HG03521 (cell line): ENCODE measurements at regions not wholly inside any gene's neighbourhood (a gene's known extent, or its start where the extent isn't known, plus 50 kb on each side); places are given as distances from the start of the nearest gene placed in this dataset.
"Not testable (repeated sequence)": the region's sequence is repeated elsewhere in the genome, so short reads cannot be mapped to it uniquely, and the experiment has no call there.

ENCODE experiments used
- ATAC-seq: cut with Tn5 transposase; IDR thresholded peaks from one replicate; pipeline ENCODE4 v1.9.1; 2021; ENCODE audit warnings: mild to moderate bottlenecking, moderate library complexity; ENCODE audit not compliant: unreplicated experiment

DNA sequence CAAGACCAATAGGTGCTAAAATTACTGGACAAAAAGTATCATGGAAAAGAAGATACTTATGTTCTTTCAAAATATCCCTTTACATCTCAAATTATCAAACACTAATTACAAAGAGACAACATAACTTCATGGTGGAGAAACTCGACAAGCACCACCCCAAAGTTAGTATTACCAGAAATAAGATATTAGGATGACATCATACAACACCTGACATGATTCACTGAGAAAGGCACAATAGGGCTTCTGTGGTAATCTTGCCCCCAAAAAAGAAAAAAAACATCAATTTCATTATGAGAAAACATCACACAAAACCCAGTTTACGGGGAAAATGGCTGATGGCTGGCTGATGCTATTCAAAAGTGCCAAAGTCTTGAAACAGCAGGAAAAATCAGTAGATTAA is 1781.7 kb upstream of the PCDH10 start:
- ATAC-seq: no peak

DNA sequence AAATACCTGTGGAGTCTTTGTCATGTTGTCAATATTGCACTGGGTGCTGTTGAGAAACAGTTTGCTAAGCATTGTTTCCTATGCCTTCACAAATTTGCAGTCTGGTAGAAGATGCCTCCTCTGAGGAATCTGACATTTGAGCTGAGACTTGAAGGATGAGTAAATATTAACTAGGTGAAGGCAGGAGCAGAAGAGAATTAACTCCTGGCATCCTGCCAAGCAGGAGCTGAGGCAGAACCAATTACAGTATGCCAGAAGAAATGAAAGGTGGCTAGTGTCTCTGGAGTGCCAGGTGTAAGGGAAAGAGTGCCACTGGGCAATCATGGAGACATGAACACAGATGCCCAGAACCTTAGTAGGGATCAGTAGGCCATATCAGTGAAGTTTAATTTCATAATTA is 1778.2 kb upstream of the PCDH10 start:
- ATAC-seq: no peak

DNA sequence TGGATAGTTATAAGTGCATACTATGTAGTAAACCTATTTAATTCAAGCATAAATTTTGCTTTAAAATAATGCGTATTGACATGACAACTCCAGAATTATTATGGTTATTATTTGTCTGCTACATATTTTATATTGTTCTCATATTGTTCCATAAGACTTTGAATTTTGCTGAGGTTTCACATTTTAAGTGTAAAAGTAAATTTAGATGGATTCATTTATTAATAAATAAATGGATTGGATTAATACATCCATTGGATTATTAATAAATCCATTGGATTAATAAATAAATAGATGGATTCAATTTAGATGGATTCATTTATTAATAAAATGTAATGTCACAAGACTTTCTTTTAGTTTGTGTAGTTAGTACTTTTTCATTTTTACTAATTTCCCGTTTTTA is 1768.0 kb upstream of the PCDH10 start:
- no peak for ATAC-seq

DNA sequence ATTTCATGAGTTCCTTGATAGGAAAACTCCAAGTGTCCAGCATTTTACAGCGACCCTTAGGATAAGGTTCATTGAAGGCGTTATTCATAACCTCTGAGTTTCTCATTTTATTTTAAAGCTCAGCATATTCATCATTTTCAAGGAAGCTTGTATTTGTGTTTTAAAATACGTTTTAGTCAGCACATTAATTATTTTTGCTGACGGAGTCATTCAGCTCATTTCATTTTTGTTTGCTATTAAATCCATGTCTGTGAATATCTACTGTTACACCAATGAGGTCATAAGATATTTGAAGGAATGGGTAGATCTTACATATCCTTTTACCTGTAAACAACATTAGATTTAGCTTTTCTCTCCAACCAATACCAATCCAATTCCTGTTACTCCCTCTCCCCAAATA is 1766.3 kb upstream of the PCDH10 start:
- ATAC-seq: no peak

DNA sequence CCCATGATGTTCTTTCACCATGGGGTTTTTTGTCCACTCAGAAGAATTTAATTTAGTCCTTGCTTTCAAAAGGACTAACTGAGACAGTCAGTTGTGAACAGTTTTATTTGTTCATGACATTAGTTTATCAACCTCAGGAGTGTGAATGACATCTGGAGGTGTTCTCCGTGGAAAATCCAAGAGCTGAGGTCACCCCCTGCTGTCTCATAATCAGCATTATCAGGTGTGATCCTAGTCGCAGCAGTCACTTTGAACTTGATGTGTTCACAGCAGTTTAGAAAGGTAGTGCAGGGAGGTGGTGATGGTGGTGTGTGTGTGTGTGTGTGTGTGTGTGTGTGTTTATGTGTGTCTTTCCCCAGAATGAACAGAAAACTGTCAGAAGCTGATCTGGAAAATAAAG is 1760.8 kb upstream of the PCDH10 start:
- no peak for ATAC-seq

DNA sequence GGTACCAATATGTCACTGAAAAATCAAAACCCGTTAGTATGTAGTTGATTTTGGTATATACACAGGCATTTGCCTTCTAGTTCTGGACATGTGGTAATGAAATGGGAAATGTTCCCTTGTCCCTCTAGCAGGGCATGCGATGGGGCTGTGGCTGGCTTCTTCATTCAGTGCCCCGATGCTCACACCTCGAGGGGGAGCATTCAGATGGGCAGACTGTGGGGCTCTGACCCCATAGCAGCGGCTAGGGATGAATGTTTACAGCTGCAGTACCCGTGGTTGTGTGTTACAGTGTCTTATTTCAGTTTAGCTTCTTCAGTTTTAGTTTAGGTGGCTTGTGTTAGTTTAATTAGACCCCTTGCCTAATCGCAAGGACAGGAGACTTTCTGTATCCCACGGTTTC is 1741.0 kb upstream of the PCDH10 start:
- no peak for ATAC-seq

DNA sequence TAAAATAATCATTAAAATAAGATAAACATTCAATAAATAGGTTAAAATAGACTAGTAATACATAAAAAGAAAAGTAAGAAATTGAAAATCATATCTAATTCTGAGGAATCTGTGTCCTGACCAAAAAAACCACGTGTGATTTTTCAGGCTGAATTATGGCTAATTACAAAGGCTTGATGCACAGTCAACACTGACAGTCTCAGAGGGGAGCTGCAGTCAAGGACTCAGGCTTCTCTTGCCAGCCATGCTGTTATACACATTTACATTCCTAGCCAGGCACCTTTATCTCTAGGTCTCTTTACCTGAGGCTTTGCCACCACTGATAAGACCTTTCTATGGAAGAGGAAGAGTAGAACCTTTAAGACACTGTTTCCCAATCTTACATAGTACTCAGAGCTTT is 1737.7 kb upstream of the PCDH10 start:
- ATAC-seq: no peak

DNA sequence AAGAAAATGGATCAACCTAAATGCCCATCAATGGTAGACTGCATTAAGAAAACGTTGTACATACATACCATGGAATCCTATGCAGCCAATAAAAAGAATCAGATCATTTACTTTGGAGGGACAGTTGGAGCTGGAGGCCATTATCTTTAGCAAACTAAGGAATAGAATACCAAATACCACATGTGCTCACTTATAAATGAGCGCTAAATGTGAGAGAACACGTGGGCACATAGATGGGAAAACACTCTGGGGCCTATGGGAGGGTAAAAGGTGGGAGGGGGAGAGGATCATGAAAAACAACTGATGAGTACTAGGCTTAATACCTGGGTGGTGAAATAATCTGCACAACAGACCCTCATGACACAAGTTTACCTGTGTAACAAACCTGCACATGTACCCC is 1729.9 kb upstream of the PCDH10 start:
- no peak for ATAC-seq

DNA sequence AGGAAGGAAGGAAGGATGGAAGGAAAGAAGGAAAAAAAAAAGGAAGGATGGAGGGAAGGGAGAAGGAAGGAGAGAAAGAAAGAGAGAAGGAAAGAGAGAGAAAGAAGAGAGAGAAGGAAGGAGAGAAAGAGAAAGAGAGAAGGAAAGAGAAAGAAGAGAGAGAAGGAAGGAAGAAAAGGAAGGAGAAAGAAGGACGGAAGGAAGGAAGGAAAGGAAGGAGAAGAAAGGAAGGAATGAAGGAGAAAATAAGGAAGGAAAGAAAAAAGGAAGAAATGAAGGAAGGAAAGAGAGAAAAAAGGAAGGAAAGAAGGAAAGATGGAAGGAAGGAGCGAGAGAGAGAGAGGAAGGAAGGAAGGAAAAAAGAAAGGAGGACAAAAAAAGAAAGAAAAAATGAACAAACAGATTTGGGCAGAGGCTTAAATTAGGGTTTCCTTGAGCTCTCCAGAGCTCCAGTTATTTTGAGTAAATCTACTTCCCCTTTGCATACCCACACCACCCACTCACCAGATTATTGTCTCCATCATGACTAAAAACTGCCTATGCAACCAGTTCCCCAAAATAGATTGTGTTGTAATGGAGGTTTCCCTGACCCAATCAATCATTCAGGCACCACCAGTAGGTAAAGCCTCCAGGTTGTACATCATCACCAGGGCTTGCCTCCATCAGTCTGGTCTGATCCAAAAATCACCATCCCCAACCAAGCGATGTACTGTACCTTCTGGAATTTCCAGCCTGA is 1722.9 kb upstream of the PCDH10 start:
- no peak for ATAC-seq

DNA sequence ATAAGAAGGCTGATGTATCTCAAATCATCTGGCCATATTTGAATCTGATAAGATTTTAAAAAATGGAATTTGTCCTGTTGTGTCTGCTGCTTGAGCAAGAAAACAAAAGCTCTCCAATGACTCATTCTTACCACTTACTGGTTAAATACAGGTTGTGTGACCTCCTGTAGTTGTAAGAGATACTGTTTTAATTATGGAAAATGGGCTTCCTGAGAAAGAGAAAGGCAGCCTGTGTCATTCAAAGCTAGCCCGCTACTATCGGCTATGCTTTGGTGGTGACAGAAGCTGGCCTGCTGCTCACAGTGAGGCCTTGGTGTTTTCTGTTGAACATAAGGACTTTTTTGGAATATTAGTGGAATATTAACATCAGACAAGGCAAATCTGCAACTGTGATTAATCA is 1722.1 kb upstream of the PCDH10 start:
- no peak for ATAC-seq

DNA sequence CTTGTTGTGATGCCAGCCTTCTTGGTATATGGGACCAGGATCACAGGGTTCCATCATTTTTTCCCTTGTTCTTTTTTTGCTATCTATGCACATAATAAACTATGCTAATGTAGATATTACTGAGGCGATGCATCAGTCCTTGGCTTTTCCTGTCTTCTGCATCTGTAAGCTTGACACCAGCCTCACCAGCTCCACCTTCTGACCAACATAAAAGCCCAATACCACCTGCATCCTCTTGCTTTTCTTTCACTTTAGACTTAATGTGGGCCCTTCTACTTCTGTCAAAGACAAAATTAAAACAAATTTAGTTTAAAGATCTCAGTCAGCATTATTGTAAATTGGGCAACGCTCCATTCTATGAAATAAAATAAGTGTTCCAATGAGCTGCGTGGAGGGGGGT is 1718.8 kb upstream of the PCDH10 start:
- no peak for ATAC-seq

DNA sequence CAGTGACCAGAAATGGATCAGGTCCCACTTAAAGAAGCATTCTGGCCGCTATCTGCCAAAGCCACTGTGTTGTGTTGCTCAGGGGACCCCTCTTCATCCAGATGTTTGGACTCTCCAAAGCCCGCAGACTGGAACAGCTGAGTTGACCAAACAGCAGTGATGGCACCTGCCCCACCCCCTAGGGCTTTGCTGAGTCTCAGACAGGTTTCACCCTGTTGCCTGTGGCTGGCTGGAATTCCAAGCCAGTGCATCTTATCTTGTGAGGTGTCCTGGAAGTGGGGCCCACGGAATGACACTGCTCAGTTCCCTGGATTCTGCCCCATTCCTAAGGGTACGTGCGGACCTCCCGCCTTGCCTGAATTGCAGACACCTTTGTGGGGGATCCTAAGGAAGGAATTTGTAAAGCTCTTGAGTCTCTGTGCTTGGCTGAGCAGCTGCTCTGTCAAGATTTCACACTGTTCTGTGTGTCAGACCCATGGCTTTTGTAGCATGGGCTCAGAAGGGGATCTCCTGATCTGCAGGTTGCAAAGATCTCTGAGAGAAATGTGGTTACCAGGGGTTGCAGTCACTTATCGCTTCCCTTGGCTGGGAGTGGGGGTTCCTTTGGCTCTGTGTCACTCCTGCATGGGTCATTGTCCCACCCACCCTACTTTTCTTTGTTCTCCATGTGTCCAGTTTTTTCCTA is 1707.9 kb upstream of the PCDH10 start:
- ATAC-seq: no peak

DNA sequence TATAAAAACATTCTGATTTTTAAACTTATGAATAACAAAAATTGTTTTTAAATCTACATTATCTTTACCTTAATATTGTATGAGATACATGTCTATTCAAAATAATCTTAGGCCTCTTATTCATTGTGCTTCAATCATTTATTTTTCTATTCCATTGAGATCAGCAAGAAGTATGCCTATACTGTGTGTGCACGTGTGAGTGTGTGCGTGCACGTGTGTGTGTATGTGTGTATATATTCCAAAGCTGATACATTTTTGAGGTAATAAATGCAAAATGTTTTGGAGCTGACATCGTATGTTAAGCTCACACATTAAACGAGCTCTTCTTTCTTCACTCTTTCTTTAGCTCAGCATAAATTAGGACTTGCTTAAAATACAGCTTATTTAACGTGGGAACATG is 1701.2 kb upstream of the PCDH10 start:
- no peak for ATAC-seq

DNA sequence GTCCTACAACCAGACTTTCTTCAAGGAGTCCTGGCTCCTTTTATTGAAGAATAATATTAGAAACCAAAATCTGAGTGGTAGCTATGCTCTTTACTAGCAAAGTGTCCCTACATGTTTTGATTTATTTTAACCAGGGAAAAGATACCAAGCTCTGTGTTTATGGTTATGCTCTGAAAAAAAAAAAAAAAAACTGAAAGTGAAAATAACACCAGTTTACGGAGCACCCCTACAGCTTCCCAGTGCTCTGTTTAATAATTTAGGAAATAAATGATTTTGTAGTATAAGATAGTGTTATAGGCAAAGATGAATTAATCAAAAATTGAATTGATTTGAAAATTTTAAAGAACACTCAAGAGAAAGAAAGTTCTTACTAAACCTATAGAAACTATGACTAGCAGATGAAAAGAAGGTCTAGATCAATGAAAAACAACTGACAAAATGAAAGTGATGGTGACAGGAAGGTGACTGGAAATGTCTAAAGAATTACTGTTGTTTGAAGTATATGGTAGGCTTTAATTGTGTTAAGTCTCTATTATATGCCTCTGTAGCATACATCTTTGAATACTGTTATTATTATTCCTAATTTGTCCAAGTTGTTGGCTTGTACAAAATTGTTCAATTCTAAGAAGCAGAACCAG is 1698.4 kb upstream of the PCDH10 start:
- no peak for ATAC-seq

DNA sequence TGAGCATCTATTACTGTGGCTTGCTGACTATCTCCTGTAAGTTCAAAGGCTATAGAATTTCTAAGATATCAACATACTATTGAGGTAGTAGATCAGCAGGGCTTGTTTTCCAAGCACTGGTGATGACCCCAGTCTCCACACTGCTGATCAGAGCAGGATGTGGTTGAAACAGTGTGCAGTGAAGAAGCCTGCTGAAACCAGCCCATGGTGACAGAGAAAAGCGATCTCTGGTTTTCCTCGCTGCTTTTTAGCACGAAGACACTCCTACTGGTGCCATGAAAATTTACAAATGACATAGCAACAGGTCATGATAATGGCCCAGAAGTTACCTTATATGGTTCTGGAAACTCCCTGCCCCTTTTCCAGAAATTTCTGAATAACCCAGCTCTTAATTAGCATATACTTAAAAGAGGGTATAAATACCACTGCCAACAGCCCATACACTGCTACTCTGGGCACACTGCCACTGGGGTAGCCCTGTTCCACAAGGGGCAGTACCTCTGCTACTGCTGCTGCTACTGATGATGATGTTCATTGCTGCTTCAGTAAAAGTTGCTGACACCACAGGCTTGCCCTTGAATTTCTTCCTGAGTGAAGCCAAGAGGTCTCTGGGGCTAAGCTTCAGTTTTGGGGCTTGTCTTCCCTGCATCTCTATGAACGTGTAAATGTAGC is 1689.5 kb upstream of the PCDH10 start:
- no peak for ATAC-seq

DNA sequence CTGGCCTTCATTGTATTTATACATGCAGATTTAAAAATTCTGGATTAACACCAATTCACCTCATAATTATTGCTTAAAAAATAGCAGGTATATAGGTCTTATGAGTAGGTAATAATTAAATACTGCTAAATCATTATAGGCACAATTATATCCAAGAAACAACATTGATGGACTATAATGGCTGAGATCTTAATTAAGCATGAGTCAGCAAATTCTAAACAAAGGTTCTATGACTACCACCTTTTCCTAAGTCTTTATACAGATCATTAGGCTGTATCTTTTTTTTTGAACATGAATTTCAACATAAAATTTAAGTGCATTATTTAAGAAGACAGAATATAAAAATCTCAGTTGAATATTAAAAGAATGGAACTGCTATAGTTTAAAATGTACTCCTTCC is 1678.7 kb upstream of the PCDH10 start:
- no peak for ATAC-seq

DNA sequence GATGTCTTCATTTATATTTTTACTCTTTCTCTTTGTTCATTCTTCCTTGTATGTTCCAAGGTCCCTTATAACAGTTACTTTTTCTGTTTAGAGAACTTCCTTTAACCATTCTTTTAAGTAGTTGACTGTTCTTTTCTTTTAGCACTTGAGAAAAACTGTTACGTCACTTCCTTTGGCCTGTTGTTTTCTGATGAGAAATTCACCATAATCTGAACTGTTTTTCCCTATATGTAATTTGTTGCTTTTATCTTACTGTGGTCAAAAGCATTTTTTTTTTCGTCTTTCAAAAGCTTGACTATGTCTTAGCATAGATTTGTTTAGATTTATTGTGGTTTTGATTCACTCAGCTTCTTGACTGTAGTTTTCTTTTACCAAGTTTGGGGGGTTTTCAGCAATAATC is 1660.3 kb upstream of the PCDH10 start:
- no peak for ATAC-seq

DNA sequence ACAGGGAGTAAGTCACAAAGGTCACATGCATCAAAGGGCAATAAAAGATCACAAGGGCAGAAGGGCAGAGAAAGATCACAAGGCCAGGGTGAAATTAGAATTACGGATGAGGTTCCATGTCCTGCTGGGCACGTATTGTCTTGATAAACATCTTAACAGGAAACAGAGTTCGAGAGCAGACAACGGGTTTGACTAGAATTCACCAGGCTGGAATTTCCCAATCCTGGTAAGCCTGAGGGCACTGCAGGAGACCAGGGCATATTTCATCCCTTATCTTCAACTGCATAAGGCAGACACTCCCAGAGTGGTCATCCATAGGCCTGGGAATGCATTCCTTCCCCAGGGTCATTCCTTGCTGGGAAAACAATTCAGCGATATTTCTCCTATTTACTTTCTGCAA is 1652.9 kb upstream of the PCDH10 start:
- not testable (repeated sequence) for ATAC-seq

DNA sequence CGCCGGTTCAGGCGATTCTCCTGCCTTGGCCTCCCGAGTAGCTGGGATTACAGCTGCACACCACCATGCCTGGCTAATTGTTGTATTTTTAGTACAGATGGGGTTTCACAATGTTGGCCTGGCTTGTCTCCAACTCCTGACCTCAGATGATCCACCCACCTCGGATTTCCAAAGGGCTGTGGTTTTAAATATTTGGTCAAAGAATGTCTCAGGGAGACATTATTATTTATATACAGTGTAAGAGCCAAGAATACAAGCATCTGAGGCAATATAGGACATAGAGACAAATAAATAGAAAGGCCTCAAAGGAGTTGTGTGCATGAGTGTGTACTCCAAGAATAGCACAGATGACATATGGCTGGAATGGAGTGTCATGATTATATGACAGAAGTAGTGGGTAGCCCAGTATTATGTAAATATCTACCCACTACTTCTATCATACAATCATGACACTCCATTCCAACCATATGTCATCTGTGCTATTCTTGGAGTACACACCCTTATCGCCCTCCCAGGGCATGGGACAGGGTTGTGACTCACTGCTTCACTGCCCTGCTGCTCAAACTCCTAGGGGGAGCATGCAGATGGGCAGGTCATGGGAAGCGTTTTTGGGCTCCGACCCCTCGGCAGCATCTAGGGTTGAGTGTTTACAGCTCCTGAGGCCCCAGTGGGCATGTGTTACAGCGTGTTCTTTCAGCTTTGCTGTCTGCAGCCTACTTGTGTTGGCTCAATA is 1649.8 kb upstream of the PCDH10 start:
- ATAC-seq: no peak

DNA sequence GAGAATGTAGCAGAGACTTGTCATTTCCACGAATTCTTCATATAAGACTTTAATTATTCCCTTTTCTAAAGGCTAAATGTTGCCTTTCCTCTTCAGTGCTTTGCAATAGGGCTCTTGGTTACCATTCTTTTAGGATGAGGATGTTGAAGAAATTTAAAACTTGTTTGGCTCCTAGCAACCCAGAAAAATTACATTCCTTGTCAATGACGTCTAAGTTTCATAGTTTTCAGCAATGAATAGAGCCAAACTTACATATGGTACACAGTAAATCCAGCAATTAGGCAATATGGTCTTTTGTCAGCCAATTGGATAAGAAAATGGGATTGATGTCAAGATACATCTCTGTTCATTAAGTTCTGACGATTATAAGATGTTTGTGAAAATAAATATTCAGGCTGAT is 1639.6 kb upstream of the PCDH10 start:
- ATAC-seq: no peak

DNA sequence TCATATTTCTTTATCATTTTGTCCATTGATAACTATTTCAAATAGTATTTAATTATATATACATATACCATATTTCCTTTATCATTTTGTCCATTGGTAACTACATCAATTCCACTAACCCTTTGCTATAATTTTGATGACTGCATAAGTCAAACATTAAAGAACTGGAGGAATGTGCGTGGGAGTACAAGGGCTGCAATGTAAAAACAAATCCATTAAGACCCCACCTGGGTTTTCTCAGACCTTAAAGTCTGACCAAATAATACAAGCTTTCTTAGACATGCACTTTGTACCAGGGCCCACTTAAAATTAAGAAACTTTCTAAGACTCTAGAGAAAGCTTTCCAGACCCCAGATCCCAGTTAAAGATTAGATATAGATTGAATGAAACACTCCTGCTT is 1622.4 kb upstream of the PCDH10 start:
- no peak for ATAC-seq
